GM21367 (cell line): ENCODE measurements at regions not wholly inside any gene's neighbourhood (a gene's known extent, or its start where the extent isn't known, plus 50 kb on each side); places are given as distances from the start of the nearest gene placed in this dataset.
"Not testable (repeated sequence)": the region's sequence is repeated elsewhere in the genome, so short reads cannot be mapped to it uniquely, and the experiment has no call there.

Source experiments
- ATAC-seq: cut with Tn5 transposase; IDR thresholded peaks from one replicate; pipeline ENCODE4 v1.9.1; 2021; ENCODE audit not compliant: unreplicated experiment

- no peak for ATAC-seq
Measured at GRCh38 chr5:62206150-62206829, 99.7 kb upstream of the KIF2A start.

- no peak for ATAC-seq
Measured at GRCh38 chr5:62208218-62208852, 97.7 kb upstream of the KIF2A start.

GRCh38 chr5:62211405-62211804 lies 94.6 kb upstream of the KIF2A start:
- no peak for ATAC-seq

- no peak for ATAC-seq
Measured at GRCh38 chr5:62212648-62213047, 93.4 kb upstream of the KIF2A start.

- ATAC-seq, result no peak
Measured at GRCh38 chr5:62214701-62215100, 91.3 kb upstream of the KIF2A start.

GRCh38 chr5:62216603-62217002 lies 89.4 kb upstream of the KIF2A start:
- ATAC-seq, result not testable (repeated sequence)

GRCh38 chr5:62217095-62217494 lies 88.9 kb upstream of the KIF2A start:
- ATAC-seq, result not testable (repeated sequence)

- not testable (repeated sequence) for ATAC-seq
Measured at GRCh38 chr5:62218860-62219259, 87.1 kb upstream of the KIF2A start.

GRCh38 chr5:62221881-62222280 lies 84.1 kb upstream of the KIF2A start:
- not testable (repeated sequence) for ATAC-seq

- not testable (repeated sequence) for ATAC-seq
Measured at GRCh38 chr5:62222305-62222704, 83.7 kb upstream of the KIF2A start.

- ATAC-seq, result peak; percentile 96
Measured at GRCh38 chr5:62223312-62223670, 82.7 kb upstream of the KIF2A start.

GRCh38 chr5:62224987-62225601 lies 80.9 kb upstream of the KIF2A start:
- not testable (repeated sequence) for ATAC-seq

GRCh38 chr5:62230876-62231388 lies 75.1 kb upstream of the KIF2A start:
- ATAC-seq, result not testable (repeated sequence)

GRCh38 chr5:62231576-62231975 lies 74.4 kb upstream of the KIF2A start:
- ATAC-seq, result no peak

- not testable (repeated sequence) for ATAC-seq
Measured at GRCh38 chr5:62232218-62232617, 73.8 kb upstream of the KIF2A start.

- ATAC-seq, result peak; percentile 55
Measured at GRCh38 chr5:62233083-62234046, 72.6 kb upstream of the KIF2A start.

- ATAC-seq, result not testable (repeated sequence)
Measured at GRCh38 chr5:62236593-62236992, 69.4 kb upstream of the KIF2A start.

GRCh38 chr5:62237944-62238343 lies 68.1 kb upstream of the KIF2A start:
- ATAC-seq, result not testable (repeated sequence)

- not testable (repeated sequence) for ATAC-seq
Measured at GRCh38 chr5:62238584-62238983, 67.4 kb upstream of the KIF2A start.

GRCh38 chr5:62240494-62240893 lies 65.5 kb upstream of the KIF2A start:
- ATAC-seq, result not testable (repeated sequence)

GRCh38 chr5:62242000-62242399 lies 64.0 kb upstream of the KIF2A start:
- ATAC-seq, result not testable (repeated sequence)
